GM19372 (cell line): ENCODE measurements at regions not wholly inside any gene's neighbourhood (a gene's known extent, or its start where the extent isn't known, plus 50 kb on each side); places are given as distances from the start of the nearest gene placed in this dataset.

Source experiments
- ATAC-seq: cut with Tn5 transposase; IDR thresholded peaks from one replicate; pipeline ENCODE4 v1.9.1; 2021; ENCODE audit warnings: mild to moderate bottlenecking, low read depth, moderate library complexity; ENCODE audit not compliant: unreplicated experiment

- ATAC-seq, result no peak
These were observed 138.7 kb upstream of the ZNF648 start for GRCh38 chr1:182200025-182200812.

GRCh38 chr1:182198006-182198605 lies 136.6 kb upstream of the ZNF648 start:
- no peak for ATAC-seq

- ATAC-seq, result no peak
These were observed 135.7 kb upstream of the ZNF648 start for GRCh38 chr1:182196897-182197870.

GRCh38 chr1:182195733-182196132 lies 134.2 kb upstream of the ZNF648 start:
- no peak for ATAC-seq

- no peak for ATAC-seq
These were observed 132.5 kb upstream of the ZNF648 start for GRCh38 chr1:182193908-182194550.

GRCh38 chr1:182192966-182193365 lies 131.5 kb upstream of the ZNF648 start:
- ATAC-seq, result no peak

GRCh38 chr1:182192215-182192614 lies 130.7 kb upstream of the ZNF648 start:
- no peak for ATAC-seq

GRCh38 chr1:182191381-182192115 lies 130.0 kb upstream of the ZNF648 start:
- ATAC-seq, result no peak

GRCh38 chr1:182189535-182190066 lies 128.1 kb upstream of the ZNF648 start:
- no peak for ATAC-seq

- ATAC-seq, result no peak
These were observed 125.2 kb upstream of the ZNF648 start for GRCh38 chr1:182186757-182187146.

GRCh38 chr1:182185842-182186756 lies 124.6 kb upstream of the ZNF648 start:
- ATAC-seq, result no peak

- ATAC-seq, result no peak
These were observed 123.6 kb upstream of the ZNF648 start for GRCh38 chr1:182185136-182185535.

- ATAC-seq, result no peak
These were observed 122.1 kb upstream of the ZNF648 start for GRCh38 chr1:182183606-182184005.

- no peak for ATAC-seq
These were observed 120.8 kb upstream of the ZNF648 start for GRCh38 chr1:182182311-182182710.

- ATAC-seq, result no peak
These were observed 119.7 kb upstream of the ZNF648 start for GRCh38 chr1:182181167-182181572.

- ATAC-seq, result no peak
These were observed 113.9 kb upstream of the ZNF648 start for GRCh38 chr1:182175361-182175931.

- ATAC-seq, result no peak
These were observed 113.0 kb upstream of the ZNF648 start for GRCh38 chr1:182174513-182174855.

- ATAC-seq, result no peak
These were observed 112.4 kb upstream of the ZNF648 start for GRCh38 chr1:182173808-182174512.
